ENCODE measurements at regions not wholly inside any gene's neighbourhood (a gene's known extent, or its start where the extent isn't known, plus 50 kb on each side); places are given as distances from the start of the nearest gene placed in this dataset.

- DNase-seq (ENCODE audit: low read depth) = no peak
- no peak for TF ChIP-seq CTCF (conservative IDR thresholded peaks at IDR 0.05; ENCODE audit: low read length)
- no peak overlapping the region for H3K4me3 ChIP-seq (ENCODE audit: low read length)
Measured at GRCh38 chr1:192862271-192862670, 53.4 kb downstream of the RGS2 start.

- no peak overlapping the region for H3K4me3 ChIP-seq (ENCODE audit: low read length)
- no peak for TF ChIP-seq CTCF (conservative IDR thresholded peaks at IDR 0.05; ENCODE audit: low read length)
- DNase-seq (ENCODE audit: low read depth) = no peak
Measured at GRCh38 chr1:192866241-192866868, 57.5 kb downstream of the RGS2 start.

GRCh38 chr1:192867180-192867579, 58.3 kb downstream of the RGS2 start:
- DNase-seq (ENCODE audit: low read depth) = no peak
- TF ChIP-seq CTCF (conservative IDR thresholded peaks at IDR 0.05; ENCODE audit: low read length) = no peak

GRCh38 chr1:192869308-192869940, 60.6 kb downstream of the RGS2 start:
- TF ChIP-seq CTCF (conservative IDR thresholded peaks at IDR 0.05; ENCODE audit: low read length) = no peak
- no peak for DNase-seq (ENCODE audit: low read depth)

More at GRCh38 chr1:192867180-192867579, 58.3 kb downstream of the RGS2 start:
- H3K4me3 ChIP-seq (ENCODE audit: low read length) = no peak overlapping the region

GRCh38 chr1:192872010-192872409, 63.2 kb downstream of the RGS2 start:
- no peak overlapping the region for H3K4me3 ChIP-seq (ENCODE audit: low read length)
- no peak for DNase-seq (ENCODE audit: low read depth)
- TF ChIP-seq CTCF (conservative IDR thresholded peaks at IDR 0.05; ENCODE audit: low read length) = no peak

More at GRCh38 chr1:192869308-192869940, 60.6 kb downstream of the RGS2 start:
- H3K4me3 ChIP-seq (ENCODE audit: low read length) = no peak overlapping the region

GRCh38 chr1:192873836-192874235, 65.0 kb downstream of the RGS2 start:
- no peak for TF ChIP-seq CTCF (conservative IDR thresholded peaks at IDR 0.05; ENCODE audit: low read length)
- no peak overlapping the region for H3K4me3 ChIP-seq (ENCODE audit: low read length)

GRCh38 chr1:192876633-192877032, 67.8 kb downstream of the RGS2 start:
- TF ChIP-seq CTCF (conservative IDR thresholded peaks at IDR 0.05; ENCODE audit: low read length) = no peak
- H3K4me3 ChIP-seq (ENCODE audit: low read length) = no peak overlapping the region
- no peak for DNase-seq (ENCODE audit: low read depth)

More at GRCh38 chr1:192873836-192874235, 65.0 kb downstream of the RGS2 start:
- no peak for DNase-seq (ENCODE audit: low read depth)
